OCI-LY1 (cell line): ENCODE measurements at regions not wholly inside any gene's neighbourhood (a gene's known extent, or its start where the extent isn't known, plus 50 kb on each side); places are given as distances from the start of the nearest gene placed in this dataset.

ENCODE experiments used
- EZH2 ChIP-seq: fragments of 200-600 bp; sonication (generic), shearing (Covaris generic); IDR thresholded peaks from 2 replicates; pipeline ENCODE4 v1.8.0; 2017; ENCODE audit warnings: borderline replicate concordance, mixed run types, mild to moderate bottlenecking, antibody characterized with exemption, low read length, moderate library complexity, mixed read lengths
- TF ChIP-seq, protein P1 (sequence below): fragments of 200-600 bp; sonication (generic), shearing (Covaris generic); IDR thresholded peaks from 2 replicates; pipeline ENCODE4 v1.5.1; 2017; ENCODE audit warnings: mild to moderate bottlenecking, antibody characterized with exemption, low read length, moderate library complexity, mixed read lengths

DNA sequence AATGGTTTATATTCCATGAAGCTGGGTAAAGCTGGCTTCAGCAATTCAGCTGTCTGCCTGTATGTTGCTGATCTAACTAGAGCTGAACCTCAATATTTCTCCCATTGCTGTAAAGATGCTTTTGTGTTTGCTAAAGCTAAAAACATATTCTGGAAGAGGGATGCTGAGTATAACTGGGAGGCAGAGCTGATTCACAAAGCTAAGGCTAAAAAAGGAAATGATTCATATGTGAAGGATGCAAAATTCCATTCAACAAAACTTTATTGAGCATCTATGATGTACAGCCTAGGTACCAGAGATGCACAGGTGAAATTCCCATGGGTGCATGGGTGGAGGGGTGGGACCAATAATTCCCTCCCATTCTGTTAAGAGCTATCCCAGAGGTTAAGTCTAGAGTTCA, 193.9 kb downstream of the KIF18A start:
- no peak for TF ChIP-seq EZH2
- TF ChIP-seq, protein P1, sequence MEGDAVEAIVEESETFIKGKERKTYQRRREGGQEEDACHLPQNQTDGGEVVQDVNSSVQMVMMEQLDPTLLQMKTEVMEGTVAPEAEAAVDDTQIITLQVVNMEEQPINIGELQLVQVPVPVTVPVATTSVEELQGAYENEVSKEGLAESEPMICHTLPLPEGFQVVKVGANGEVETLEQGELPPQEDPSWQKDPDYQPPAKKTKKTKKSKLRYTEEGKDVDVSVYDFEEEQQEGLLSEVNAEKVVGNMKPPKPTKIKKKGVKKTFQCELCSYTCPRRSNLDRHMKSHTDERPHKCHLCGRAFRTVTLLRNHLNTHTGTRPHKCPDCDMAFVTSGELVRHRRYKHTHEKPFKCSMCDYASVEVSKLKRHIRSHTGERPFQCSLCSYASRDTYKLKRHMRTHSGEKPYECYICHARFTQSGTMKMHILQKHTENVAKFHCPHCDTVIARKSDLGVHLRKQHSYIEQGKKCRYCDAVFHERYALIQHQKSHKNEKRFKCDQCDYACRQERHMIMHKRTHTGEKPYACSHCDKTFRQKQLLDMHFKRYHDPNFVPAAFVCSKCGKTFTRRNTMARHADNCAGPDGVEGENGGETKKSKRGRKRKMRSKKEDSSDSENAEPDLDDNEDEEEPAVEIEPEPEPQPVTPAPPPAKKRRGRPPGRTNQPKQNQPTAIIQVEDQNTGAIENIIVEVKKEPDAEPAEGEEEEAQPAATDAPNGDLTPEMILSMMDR, result no peak
